ENCODE measurements at regions not wholly inside any gene's neighbourhood (a gene's known extent, or its start where the extent isn't known, plus 50 kb on each side); places are given as distances from the start of the nearest gene placed in this dataset.

DNA sequence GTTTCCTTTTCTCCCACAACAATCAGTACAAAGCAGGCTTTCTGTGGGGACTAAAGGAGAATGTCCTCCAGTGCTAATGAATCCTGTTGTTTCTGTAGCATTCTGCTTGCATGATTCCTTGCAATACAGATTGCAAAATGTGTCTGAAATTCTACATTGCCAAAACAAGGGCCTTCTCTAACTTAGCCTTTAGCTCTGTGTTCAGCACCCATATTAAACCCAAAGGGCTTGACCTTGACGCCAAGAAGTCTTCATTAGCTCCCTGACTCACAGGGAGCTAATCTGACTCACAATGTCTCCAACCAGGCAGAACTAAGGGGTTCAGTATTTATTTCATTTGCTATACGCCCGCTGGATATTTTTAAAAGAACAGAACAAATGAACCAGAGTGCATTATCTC, 241.4 kb upstream of the CLNK start:
- no peak overlapping the region for H3K9ac ChIP-seq (ENCODE audit: low read length)
- H3K27ac ChIP-seq (ENCODE audit: low read depth, low read length) = no peak overlapping the region
- RAD21 ChIA-PET (ENCODE audit: low non-redundant PET in 1 of 2, low total read pairs in 2 of 2, uncharacterized antibody in 2 of 2, unreplicated experiment in 2 of 2) = no interaction called here
- DNase-seq (ENCODE audit: low read depth, low spot score) (no peak), ATAC-seq (peak; percentile 69)
- H3K79me2 ChIP-seq (ENCODE audit: insufficient read depth, low read length) = no peaks in the 10 kb centered on the region
- no peaks in the 10 kb centered on the region for H3K36me3 ChIP-seq (ENCODE audit: control insufficient read depth in 1 of 2, insufficient read depth in 2 of 2, low read length in 2 of 2)
- H4K20me1 ChIP-seq (ENCODE audit: insufficient read depth) = no peaks in the 10 kb centered on the region
- BruUV-seq (replicated peaks) = no TSS peak
- H3K4me1 ChIP-seq (ENCODE audit: control insufficient read depth in 1 of 2, insufficient read depth in 2 of 2, low read length in 2 of 2) = peaks cover 4 to 12% of the 10 kb centered on the region in 2 experiments; a peak in 3 of 4 replicates
- CTCF ChIA-PET = no interaction called here
- no peaks in the 10 kb centered on the region for H3K9me3 ChIP-seq (ENCODE audit: control insufficient read depth in 1 of 2, insufficient read depth in 1 of 2, low read depth in 1 of 2, low read length in 2 of 2)
- intact Hi-C loops (cut with micrococcal nuclease) = no loop called here
- peak overlapping the region; percentile 33 for H3K4me2 ChIP-seq (ENCODE audit: low read length)
- H3K9me2 ChIP-seq (ENCODE audit: insufficient read depth) = no peaks in the 10 kb centered on the region
- H2AFZ ChIP-seq (ENCODE audit: low read depth, low read length, poor library complexity, severe bottlenecking) = no peak overlapping the region
- POLR2A ChIA-PET = no interaction called here
- TF ChIP-seq, protein P1, sequence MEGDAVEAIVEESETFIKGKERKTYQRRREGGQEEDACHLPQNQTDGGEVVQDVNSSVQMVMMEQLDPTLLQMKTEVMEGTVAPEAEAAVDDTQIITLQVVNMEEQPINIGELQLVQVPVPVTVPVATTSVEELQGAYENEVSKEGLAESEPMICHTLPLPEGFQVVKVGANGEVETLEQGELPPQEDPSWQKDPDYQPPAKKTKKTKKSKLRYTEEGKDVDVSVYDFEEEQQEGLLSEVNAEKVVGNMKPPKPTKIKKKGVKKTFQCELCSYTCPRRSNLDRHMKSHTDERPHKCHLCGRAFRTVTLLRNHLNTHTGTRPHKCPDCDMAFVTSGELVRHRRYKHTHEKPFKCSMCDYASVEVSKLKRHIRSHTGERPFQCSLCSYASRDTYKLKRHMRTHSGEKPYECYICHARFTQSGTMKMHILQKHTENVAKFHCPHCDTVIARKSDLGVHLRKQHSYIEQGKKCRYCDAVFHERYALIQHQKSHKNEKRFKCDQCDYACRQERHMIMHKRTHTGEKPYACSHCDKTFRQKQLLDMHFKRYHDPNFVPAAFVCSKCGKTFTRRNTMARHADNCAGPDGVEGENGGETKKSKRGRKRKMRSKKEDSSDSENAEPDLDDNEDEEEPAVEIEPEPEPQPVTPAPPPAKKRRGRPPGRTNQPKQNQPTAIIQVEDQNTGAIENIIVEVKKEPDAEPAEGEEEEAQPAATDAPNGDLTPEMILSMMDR (IDR thresholded peaks at IDR 0.05 in 2 of 3, conservative IDR thresholded peaks at IDR 0.05 in 1 of 3; ENCODE audit: borderline replicate concordance in 1 of 3, insufficient read depth in 1 of 3, low read depth in 2 of 3, low read length in 2 of 3) = no peak
- TF ChIP-seq FOSL1 (IDR thresholded peaks at IDR 0.05; ENCODE audit: low read depth) (peak; percentile 29; the same call in 1 of the 2 replicates), JUND (IDR thresholded peaks at IDR 0.05) (peak; percentile 10; the same call in 1 of the 2 replicates), POLR2AphosphoS5 (IDR thresholded peaks at IDR 0.05; ENCODE audit: low read depth, low read length) (no peak), SRF (IDR thresholded peaks at IDR 0.05; ENCODE audit: low read depth) (no peak), POLR2A (IDR thresholded peaks at IDR 0.05; ENCODE audit: borderline replicate concordance, extremely low read depth, insufficient read depth, insufficient read length) (no peak)
- TF ChIP-seq, protein P2, sequence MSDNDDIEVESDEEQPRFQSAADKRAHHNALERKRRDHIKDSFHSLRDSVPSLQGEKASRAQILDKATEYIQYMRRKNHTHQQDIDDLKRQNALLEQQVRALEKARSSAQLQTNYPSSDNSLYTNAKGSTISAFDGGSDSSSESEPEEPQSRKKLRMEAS (IDR thresholded peaks at IDR 0.05) = no peak
- TF ChIP-seq, protein P3, sequence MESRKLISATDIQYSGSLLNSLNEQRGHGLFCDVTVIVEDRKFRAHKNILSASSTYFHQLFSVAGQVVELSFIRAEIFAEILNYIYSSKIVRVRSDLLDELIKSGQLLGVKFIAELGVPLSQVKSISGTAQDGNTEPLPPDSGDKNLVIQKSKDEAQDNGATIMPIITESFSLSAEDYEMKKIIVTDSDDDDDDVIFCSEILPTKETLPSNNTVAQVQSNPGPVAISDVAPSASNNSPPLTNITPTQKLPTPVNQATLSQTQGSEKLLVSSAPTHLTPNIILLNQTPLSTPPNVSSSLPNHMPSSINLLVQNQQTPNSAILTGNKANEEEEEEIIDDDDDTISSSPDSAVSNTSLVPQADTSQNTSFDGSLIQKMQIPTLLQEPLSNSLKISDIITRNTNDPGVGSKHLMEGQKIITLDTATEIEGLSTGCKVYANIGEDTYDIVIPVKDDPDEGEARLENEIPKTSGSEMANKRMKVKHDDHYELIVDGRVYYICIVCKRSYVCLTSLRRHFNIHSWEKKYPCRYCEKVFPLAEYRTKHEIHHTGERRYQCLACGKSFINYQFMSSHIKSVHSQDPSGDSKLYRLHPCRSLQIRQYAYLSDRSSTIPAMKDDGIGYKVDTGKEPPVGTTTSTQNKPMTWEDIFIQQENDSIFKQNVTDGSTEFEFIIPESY (IDR thresholded peaks at IDR 0.05; ENCODE audit: extremely low read depth, insufficient replicate concordance, low read length) = no peak
- no peaks in the 10 kb centered on the region for H3K27me3 ChIP-seq (ENCODE audit: insufficient read depth, low read length)
- no peak overlapping the region for H3K4me3 ChIP-seq (replicated peaks in 1 of 2; ENCODE audit: low read depth in 1 of 2, low read length in 2 of 2)
